ENCODE measurements at regions not wholly inside any gene's neighbourhood (a gene's known extent, or its start where the extent isn't known, plus 50 kb on each side); places are given as distances from the start of the nearest gene placed in this dataset.

DNA sequence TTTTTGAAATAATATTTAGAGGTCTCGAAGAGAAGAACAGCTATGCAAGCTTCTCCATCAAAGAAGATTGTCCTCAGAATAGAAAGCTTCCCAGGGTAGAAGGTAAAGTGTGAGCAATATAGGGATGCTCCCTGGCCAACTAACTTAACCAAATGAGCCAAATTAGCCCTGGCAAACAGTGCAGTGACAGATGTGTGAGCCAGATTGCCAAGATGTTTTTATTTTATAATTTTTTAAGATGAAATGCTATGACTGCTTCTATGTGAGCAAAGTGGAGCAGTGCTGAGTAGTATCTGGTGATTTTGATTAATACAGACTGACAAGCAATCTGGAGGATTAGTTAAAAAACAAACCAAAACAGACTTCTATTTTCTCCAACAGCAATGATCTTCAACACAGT lies 202.1 kb downstream of the NOVA1 start:
- no peak for TF ChIP-seq POLR2A (IDR thresholded peaks at IDR 0.05)
- TF ChIP-seq, protein P1, sequence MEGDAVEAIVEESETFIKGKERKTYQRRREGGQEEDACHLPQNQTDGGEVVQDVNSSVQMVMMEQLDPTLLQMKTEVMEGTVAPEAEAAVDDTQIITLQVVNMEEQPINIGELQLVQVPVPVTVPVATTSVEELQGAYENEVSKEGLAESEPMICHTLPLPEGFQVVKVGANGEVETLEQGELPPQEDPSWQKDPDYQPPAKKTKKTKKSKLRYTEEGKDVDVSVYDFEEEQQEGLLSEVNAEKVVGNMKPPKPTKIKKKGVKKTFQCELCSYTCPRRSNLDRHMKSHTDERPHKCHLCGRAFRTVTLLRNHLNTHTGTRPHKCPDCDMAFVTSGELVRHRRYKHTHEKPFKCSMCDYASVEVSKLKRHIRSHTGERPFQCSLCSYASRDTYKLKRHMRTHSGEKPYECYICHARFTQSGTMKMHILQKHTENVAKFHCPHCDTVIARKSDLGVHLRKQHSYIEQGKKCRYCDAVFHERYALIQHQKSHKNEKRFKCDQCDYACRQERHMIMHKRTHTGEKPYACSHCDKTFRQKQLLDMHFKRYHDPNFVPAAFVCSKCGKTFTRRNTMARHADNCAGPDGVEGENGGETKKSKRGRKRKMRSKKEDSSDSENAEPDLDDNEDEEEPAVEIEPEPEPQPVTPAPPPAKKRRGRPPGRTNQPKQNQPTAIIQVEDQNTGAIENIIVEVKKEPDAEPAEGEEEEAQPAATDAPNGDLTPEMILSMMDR (IDR thresholded peaks at IDR 0.05), result no peak
